Liver (tissue), 1 donor: ENCODE measurements at regions not wholly inside any gene's neighbourhood (a gene's known extent, or its start where the extent isn't known, plus 50 kb on each side); places are given as distances from the start of the nearest gene placed in this dataset.

Experiments
- small RNA-seq: library from RNA; depleted of rRNA; stranded (forward); fragments of <200 nt; gene quantifications from one replicate; pipeline ENCODE3, GENCODE V24; 2014

Small RNA genes in the stretch of these regions (small RNA-seq; reads per million reads assigned to genes)
- 0.29 reads per million, percentile 25 among the genes with 10 or more reads in this experiment for gene RNY4P16
